NCI-H2227 treated with DMSO at 0.1 percent for 48 hours (cell line): ENCODE measurements at regions not wholly inside any gene's neighbourhood (a gene's known extent, or its start where the extent isn't known, plus 50 kb on each side); places are given as distances from the start of the nearest gene placed in this dataset.
"Not testable (repeated sequence)": the region's sequence is repeated elsewhere in the genome, so short reads cannot be mapped to it uniquely, and the experiment has no call there.

Experiments
- DNase-seq: peaks from one replicate; lab custom pipeline; 2025; lab: John Stamatoyannopoulos, UW

DNA sequence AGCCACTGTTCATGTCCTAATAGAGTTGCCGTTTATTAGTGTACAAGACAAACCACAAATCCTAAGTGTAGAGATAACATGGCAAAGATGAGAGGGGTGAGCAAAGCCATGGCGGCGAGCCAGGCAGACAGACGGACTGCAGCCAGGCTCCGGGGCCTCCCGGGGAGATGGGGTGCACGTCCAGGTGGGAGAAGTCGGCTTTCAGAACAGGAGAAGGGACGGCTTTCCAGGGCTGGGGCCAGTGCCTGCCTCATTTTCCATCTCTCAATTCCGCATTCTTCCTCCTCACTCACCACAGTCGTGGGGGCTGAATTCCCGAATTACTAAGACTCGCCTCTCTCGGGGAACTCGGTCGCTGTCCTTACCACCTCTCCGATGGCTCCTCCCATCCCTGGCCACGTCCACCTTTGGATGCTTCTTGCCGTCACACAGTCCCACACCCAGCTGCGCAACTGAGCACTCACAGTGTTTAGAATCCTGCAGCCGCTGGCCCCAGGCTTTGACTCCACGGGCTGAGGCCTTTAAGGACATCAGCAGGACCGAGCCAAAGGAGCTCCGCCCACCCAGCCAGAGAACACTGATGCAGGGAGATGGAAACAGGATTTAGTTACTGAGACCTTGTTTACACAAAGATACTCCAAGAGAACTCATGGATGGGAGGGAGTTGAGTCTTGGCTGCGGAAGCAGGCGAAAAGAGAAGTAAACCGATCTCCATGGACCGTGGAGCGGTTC lies 59.7 kb downstream of the RNF112 start:
- DNase-seq, result peak; percentile 80

- not testable (repeated sequence) for DNase-seq
Measured at GRCh38 chr17:19474405-19474804, 59.2 kb upstream of the SLC47A1 start.

DNA sequence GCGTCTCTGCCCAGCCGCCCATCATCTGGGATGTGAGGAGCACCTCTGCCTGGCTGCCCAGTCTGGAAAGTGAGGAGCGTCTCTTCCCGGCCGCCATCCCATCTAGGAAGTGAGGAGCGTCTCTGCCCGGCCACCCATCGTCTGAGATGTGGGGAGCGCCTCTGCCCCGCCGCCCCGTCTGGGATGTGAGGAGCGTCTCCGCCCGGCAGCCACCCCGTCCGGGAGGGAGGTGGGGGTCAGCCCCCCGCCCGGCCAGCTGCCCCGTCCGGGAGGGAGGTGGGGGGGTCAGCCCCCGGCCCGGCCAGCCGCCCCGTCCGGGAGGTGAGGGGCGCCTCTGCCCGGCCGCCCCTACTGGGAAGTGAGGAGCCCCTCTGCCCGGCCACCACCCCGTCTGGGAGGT lies 57.9 kb upstream of the SLC47A1 start:
- DNase-seq, result not testable (repeated sequence)

- DNase-seq, result no peak
Measured at GRCh38 chr17:19482576-19482975, 51.1 kb upstream of the SLC47A1 start.
